Uterus (tissue), 2 donors: ENCODE measurements at regions not wholly inside any gene's neighbourhood (a gene's known extent, or its start where the extent isn't known, plus 50 kb on each side); places are given as distances from the start of the nearest gene placed in this dataset.

Experiments
- POLR2A ChIP-seq, 2 donors: fragments of 450-650 bp; IDR thresholded peaks; one replicate each; pipeline ENCODE4 v1.6.1; 2016; ENCODE audit warnings: antibody characterized with exemption in 2 of 2, mild to moderate bottlenecking in 1 of 2, moderate library complexity in 1 of 2
- TF ChIP-seq, protein P1 (sequence below), 4 experiments: fragments of 200-600 bp in 2 of 4; fragments of 450-650 bp in 2 of 4; sonication (generic) in 2 of 4; IDR thresholded peaks; one replicate each; pipeline ENCODE4 v1.5.1; 2016 to 2019; ENCODE audit warnings: antibody characterized with exemption in 4 of 4, mild to moderate bottlenecking in 2 of 4, moderate library complexity in 1 of 4

DNA sequence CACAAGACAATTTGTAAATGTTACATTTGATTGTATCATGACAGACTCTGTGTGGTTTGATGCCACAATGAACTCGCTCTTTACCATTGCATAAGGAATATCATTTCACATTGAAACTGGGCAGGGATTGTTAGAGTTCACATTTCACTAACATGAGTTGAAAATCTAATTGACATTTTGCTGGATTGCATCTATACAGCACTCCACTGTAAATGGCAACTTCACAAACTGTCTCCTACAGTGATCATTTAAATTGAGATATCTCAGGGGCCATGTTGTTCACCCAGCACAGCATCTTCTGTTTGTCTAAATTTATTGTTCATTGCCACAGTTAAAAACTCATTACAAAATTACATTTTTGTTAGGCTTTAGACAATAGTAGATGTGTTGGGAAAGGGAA, 499.4 kb downstream of the GBE1 start:
- no peak for TF ChIP-seq POLR2A (IDR thresholded peaks at IDR 0.05)
- TF ChIP-seq, protein P1, sequence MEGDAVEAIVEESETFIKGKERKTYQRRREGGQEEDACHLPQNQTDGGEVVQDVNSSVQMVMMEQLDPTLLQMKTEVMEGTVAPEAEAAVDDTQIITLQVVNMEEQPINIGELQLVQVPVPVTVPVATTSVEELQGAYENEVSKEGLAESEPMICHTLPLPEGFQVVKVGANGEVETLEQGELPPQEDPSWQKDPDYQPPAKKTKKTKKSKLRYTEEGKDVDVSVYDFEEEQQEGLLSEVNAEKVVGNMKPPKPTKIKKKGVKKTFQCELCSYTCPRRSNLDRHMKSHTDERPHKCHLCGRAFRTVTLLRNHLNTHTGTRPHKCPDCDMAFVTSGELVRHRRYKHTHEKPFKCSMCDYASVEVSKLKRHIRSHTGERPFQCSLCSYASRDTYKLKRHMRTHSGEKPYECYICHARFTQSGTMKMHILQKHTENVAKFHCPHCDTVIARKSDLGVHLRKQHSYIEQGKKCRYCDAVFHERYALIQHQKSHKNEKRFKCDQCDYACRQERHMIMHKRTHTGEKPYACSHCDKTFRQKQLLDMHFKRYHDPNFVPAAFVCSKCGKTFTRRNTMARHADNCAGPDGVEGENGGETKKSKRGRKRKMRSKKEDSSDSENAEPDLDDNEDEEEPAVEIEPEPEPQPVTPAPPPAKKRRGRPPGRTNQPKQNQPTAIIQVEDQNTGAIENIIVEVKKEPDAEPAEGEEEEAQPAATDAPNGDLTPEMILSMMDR (IDR thresholded peaks at IDR 0.05), result no peak
